NB4 (cell line): ENCODE measurements at regions not wholly inside any gene's neighbourhood (a gene's known extent, or its start where the extent isn't known, plus 50 kb on each side); places are given as distances from the start of the nearest gene placed in this dataset.

Experiments used
- DNase-seq: peaks from one replicate; pipeline ENCODE4 v3.0.0; 2010; ENCODE audit warnings: low read depth
- H3K4me3 ChIP-seq: one replicate; pipeline ENCODE4 v1.5.1; 2011; ENCODE audit warnings: mild to moderate bottlenecking, low read depth, low read length, moderate library complexity
- MYC ChIP-seq: IDR thresholded peaks from 2 replicates; pipeline ENCODE4 v1.6.1; 2011; ENCODE audit warnings: low read depth, low read length
- POLR2A ChIP-seq: IDR thresholded peaks from 2 replicates; pipeline ENCODE4 v1.6.1; 2011; ENCODE audit warnings: mild to moderate bottlenecking; ENCODE audit not compliant: insufficient read length; ENCODE audit errors: extremely low read depth
- TF ChIP-seq, protein P1 (sequence below): IDR thresholded peaks from 2 replicates; pipeline ENCODE4 v1.6.1; 2011; ENCODE audit warnings: low read depth, low read length
- TF ChIP-seq, protein P2 (sequence below): IDR thresholded peaks from one replicate; pipeline ENCODE4 v1.5.1; 2012; ENCODE audit warnings: low read depth, low read length

DNA sequence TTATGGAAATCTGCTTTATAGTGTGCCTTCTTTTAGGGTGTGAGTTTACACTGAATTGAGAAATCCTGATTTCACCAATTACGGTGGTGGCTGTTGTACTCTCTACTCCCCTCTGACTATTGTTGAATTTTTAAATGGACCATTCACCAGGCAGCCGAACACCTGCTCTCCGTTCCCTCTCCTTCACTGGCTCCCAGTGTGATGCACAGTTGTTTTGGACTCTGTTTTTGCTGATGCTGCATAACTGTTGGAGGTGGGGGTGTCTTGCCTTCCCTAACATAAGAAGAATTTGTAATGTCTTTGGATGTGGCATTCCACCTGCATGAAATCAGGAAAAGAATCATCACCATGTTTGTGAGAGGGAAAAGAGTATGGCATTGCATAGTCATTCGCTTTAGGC lies 341.2 kb downstream of the SNAPC1 start:
- no peak overlapping the region for H3K4me3 ChIP-seq
- no peak for DNase-seq
- TF ChIP-seq, protein P1, sequence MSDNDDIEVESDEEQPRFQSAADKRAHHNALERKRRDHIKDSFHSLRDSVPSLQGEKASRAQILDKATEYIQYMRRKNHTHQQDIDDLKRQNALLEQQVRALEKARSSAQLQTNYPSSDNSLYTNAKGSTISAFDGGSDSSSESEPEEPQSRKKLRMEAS, result no peak
- TF ChIP-seq MYC (no peak), POLR2A (no peak)
- TF ChIP-seq, protein P2, sequence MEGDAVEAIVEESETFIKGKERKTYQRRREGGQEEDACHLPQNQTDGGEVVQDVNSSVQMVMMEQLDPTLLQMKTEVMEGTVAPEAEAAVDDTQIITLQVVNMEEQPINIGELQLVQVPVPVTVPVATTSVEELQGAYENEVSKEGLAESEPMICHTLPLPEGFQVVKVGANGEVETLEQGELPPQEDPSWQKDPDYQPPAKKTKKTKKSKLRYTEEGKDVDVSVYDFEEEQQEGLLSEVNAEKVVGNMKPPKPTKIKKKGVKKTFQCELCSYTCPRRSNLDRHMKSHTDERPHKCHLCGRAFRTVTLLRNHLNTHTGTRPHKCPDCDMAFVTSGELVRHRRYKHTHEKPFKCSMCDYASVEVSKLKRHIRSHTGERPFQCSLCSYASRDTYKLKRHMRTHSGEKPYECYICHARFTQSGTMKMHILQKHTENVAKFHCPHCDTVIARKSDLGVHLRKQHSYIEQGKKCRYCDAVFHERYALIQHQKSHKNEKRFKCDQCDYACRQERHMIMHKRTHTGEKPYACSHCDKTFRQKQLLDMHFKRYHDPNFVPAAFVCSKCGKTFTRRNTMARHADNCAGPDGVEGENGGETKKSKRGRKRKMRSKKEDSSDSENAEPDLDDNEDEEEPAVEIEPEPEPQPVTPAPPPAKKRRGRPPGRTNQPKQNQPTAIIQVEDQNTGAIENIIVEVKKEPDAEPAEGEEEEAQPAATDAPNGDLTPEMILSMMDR, result no peak

DNA sequence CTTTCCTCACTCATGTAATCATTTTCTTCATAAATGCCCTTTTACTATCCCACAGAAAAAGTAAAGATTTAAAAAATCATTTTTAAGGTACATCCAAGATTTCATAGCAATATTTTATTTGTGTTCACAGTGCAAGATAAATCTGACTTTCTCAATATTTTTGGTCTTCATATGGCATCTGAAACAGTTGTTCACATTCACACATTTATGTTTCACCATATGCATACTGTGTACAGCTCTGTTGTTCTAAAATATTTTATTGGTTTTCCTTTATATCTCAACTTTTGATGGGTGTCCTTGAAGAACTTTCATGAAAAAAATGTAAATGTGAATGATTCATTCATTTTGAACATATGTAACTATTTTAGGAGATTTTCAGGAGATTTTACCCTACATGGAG lies 348.7 kb downstream of the SNAPC1 start:
- H3K4me3 ChIP-seq, result no peak overlapping the region
- TF ChIP-seq, protein P2, result no peak
- no peak for TF ChIP-seq POLR2A
- TF ChIP-seq MYC, result no peak
- TF ChIP-seq, protein P1, result no peak
- DNase-seq, result no peak

DNA sequence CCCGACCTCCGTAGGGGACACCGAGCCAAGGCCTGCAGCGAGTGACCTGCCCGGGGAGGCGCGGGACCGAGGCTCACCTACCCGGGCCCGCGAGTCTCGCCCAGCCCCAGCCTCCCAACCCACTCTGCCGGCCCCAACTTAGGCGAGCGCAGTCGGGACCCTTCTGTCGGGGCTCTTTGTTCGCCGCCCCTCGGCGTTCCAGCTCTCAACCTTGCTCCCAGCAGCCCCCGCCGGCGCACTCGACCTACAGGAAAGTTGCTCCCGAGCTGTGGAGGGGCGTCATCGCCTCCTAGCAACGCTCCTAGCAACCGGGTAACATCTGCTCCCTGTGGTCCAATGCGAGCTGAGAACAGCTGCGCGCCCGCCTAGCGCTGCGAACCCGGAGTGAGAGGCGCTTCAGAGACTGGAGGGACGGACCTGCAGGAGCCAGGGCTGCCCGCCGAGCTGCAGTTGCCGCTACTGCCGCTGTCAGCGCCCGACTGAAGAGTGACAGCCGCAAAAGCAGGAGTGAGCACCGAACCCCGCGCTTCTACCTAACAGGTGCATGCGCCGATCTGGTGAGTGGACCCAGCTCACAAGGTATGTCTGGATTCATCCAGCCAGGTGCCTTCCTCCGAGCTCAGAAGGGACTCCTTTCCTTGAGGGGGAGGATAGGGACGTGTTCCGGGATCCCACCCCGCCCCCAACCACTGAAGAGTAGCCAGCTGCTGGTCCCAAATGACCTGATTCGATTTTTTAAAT lies 355.0 kb downstream of the SNAPC1 start:
- DNase-seq, result no peak
- TF ChIP-seq, protein P1, result no peak
- TF ChIP-seq, protein P2, result no peak
- TF ChIP-seq POLR2A, result no peak
- no peak for TF ChIP-seq MYC
- H3K4me3 ChIP-seq, result no peak overlapping the region

DNA sequence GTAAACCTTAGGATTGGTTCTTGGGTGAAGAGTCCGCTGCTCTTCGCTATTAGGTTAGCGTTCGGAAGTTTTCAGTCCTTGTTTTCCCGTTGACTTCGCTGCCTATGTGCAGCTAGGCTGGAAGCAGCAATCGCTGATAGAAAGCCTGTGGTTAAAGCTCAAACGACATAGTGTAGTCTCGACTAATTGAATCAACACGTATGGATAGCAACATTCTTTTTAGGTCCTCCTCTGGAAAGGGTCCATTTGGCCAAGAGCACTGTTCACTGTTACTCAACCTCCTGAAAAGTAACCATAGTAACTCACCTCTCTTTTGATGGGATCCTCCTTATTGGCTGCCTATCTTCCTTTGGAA lies 355.5 kb downstream of the SNAPC1 start:
- no peak for DNase-seq
- no peak overlapping the region for H3K4me3 ChIP-seq
- TF ChIP-seq MYC (no peak), POLR2A (no peak)
- TF ChIP-seq, protein P1, result no peak
- TF ChIP-seq, protein P2, result no peak

DNA sequence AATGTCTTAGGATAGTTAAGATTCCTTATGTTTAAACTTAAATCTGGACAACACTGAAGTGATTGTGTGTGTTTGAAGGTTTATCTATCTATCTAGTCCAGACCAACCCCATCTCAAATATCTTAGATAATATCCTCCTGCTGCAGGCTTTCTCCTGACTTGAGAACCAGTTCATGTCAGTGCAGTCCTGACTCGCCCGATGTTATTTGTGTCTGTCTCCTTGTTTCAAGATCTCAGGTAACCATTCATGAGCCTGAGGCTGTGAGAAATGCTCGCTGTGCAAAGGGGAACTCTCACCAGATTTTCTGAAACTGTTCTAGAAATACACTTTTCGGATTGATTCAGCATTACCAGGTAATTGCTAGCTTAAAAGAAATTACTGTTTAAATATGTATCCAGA lies 356.2 kb downstream of the SNAPC1 start:
- DNase-seq, result no peak
- TF ChIP-seq, protein P1, result no peak
- TF ChIP-seq POLR2A (no peak), MYC (no peak)
- TF ChIP-seq, protein P2, result no peak
- H3K4me3 ChIP-seq, result no peak overlapping the region
